ENCODE measurements at regions not wholly inside any gene's neighbourhood (a gene's known extent, or its start where the extent isn't known, plus 50 kb on each side); places are given as distances from the start of the nearest gene placed in this dataset.

GRCh38 chr2:71736986-71737385, 283.6 kb downstream of the DYSF start:
- TF ChIP-seq POLR2AphosphoS5 (IDR thresholded peaks at IDR 0.05; ENCODE audit: borderline replicate concordance, low read depth, low read length): no peak
- TF ChIP-seq EZH2 (IDR thresholded peaks at IDR 0.05): no peak
- no peak for TF ChIP-seq FOXP2 (optimal IDR thresholded peaks at IDR 0.05; ENCODE audit: control extremely low read depth, extremely low read length, insufficient read depth)
